ENCODE measurements at regions not wholly inside any gene's neighbourhood (a gene's known extent, or its start where the extent isn't known, plus 50 kb on each side); places are given as distances from the start of the nearest gene placed in this dataset.
A peak's percentile ranks its signal among the peaks of the same experiment; 100 is the strongest.

DNA sequence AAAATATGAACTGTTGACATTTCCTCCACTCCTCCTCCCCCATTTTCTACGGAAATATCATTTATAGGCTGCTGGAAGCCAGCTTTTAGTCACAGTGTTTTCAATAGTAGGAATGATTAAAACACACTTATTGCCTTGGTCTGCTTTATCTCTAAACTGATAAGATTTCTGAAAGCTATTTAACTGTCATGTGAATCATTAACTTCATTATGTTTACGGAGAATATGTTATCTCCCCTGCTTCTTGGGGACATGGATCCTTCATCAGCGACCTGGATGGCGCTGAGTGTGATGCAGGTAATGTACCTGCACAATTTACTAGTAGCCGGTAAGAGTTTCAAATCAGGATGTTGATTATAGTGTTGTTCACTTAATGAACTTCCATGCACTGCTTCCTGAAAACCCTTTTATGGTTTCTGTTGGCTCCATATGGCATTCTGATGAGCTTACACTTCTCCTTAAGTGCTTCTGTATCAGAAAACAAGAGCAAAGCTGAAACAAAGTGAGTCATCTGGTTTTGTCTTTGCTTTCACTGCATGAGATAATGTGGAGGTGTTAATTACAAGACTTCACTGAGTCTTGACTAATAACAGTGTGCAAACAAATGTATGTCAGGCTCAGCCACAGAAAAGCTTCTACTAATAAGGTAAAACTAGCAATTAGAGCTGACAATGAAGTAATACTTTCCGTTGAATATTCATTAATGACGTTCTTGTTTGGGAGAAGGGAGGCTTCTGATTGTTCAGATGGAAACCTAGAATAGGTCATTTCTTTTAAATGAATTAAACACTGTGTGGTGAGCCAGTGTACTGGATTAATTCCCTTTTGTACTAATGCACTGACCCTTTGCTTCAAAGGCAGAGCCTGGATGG lies 162.4 kb upstream of the ZNF608 start (continued):
- TF ChIP-seq NFXL1 (IDR thresholded peaks at IDR 0.05; ENCODE audit: borderline replicate concordance) (no peak), SUPT20H (IDR thresholded peaks at IDR 0.05; ENCODE audit: borderline replicate concordance, control insufficient read depth, low read depth, low read length) (no peak), SIX5 (IDR thresholded peaks at IDR 0.05; ENCODE audit: low read depth, low read length, severe bottlenecking) (no peak), MYB (IDR thresholded peaks at IDR 0.05; ENCODE audit: borderline replicate concordance, low read depth, low read length) (no peak), ETV6 (conservative IDR thresholded peaks at IDR 0.05 in 1 of 2, IDR thresholded peaks at IDR 0.05 in 1 of 2; ENCODE audit: borderline replicate concordance in 1 of 2, low read depth in 1 of 2) (no peak; a peak in 1 of 4 replicates)
- TF ChIP-seq, protein P1, sequence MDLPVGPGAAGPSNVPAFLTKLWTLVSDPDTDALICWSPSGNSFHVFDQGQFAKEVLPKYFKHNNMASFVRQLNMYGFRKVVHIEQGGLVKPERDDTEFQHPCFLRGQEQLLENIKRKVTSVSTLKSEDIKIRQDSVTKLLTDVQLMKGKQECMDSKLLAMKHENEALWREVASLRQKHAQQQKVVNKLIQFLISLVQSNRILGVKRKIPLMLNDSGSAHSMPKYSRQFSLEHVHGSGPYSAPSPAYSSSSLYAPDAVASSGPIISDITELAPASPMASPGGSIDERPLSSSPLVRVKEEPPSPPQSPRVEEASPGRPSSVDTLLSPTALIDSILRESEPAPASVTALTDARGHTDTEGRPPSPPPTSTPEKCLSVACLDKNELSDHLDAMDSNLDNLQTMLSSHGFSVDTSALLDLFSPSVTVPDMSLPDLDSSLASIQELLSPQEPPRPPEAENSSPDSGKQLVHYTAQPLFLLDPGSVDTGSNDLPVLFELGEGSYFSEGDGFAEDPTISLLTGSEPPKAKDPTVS (IDR thresholded peaks at IDR 0.05; ENCODE audit: low read depth, low read length) = no peak

DNA sequence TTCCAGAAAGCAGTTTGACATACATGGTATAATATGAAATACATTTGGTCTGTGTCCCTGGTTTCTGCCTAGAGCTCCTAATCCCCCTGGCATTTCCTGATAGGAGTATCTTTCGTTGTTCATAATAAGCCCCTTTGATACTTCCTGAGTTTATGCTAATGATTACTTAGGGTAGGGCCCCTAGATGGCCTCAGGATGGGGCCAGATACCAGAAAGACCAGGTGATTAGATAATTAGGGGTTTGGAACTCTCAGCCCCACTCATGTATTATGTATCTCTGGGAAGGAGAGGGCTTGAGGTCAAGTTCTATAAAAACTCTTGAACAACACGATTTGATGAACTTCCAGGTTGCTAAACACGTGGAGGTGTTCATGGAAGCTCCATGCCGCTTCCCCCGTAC lies 163.3 kb upstream of the ZNF608 start:
- ATAC-seq (0 out of 3 replicates have a peak, but pooled peaks have one; percentile 2), FAIRE-seq (no peak), DNase-seq (ENCODE audit: low read depth, low spot score) (no peak)
- no TSS peak for BruUV-seq (replicated peaks)
- Histone ChIP-seq H3K27ac (ENCODE audit: control insufficient read depth, insufficient read depth) (no peak overlapping the region; the same call in 1 of the 2 replicates), H3K9ac (ENCODE audit: control insufficient read depth, insufficient read depth, low read length) (no peak overlapping the region), H2AFZ (ENCODE audit: control insufficient read depth, low read depth, low read length) (no peak overlapping the region), H3K79me2 (ENCODE audit: control insufficient read depth, insufficient read depth, low read length) (no peaks in the 10 kb centered on the region), H3K9me3 (replicated peaks; ENCODE audit: control insufficient read depth, insufficient read depth, low read length) (peaks cover 5% of the 10 kb centered on the region; the same call in 2 of the 3 replicates), H4K20me1 (ENCODE audit: control insufficient read depth, insufficient read depth) (no peaks in the 10 kb centered on the region), H3K27me3 (replicated peaks in 1 of 2; ENCODE audit: control insufficient read depth in 2 of 2, insufficient read depth in 2 of 2, low read length in 1 of 2) (no peaks in the 10 kb centered on the region), H3K4me2 (ENCODE audit: control insufficient read depth, insufficient read depth) (no peak overlapping the region), H3K4me3 (no peak overlapping the region), H3K4me1 (ENCODE audit: control insufficient read depth, insufficient read depth, low read length) (peaks cover 41% of the 10 kb centered on the region), H3K36me3 (ENCODE audit: control insufficient read depth in 2 of 2, insufficient read depth in 2 of 2, low read length in 1 of 2) (no peaks in the 10 kb centered on the region)
- TF ChIP-seq POLR2AphosphoS5 (IDR thresholded peaks at IDR 0.05; ENCODE audit: low read length) = peak; percentile 6; the same call in 1 of the 2 replicates
- peak; percentile 42; the same call in 1 of the 2 replicates for TF ChIP-seq RAD21 (IDR thresholded peaks at IDR 0.05; ENCODE audit: insufficient read depth, low read depth, low read length)
- no peak for TF ChIP-seq ZNF217 (IDR thresholded peaks at IDR 0.05)
- SMC1A ChIA-PET (ENCODE audit: uncharacterized antibody, unreplicated experiment) = interaction anchor here (0.8 to 7.4 kb wide), 20 partner anchors 11 to 311 kb away, joined by 3 to 166 read pairs (median 6); no protein-coding TSS in a partner anchor
- in situ Hi-C loops (cut with MboI) (loop anchor here (5.0 kb wide), 2 partner anchors 162 to 262 kb away; partner anchors contain the start of gene ZNF608), intact Hi-C loops (cut with micrococcal nuclease; ENCODE audit: unreplicated experiment) (loop anchor here (1.0 to 10.0 kb wide), 5 partner anchors 12 to 455 kb away; no protein-coding TSS in a partner anchor)
- CTCF ChIA-PET = interaction anchor here (1.1 to 5.4 kb wide), 6 partner anchors 11 to 161 kb away, joined by 3 to 34 read pairs (median 6); no protein-coding TSS in a partner anchor
- RAD21 ChIA-PET (ENCODE audit: unreplicated experiment) = interaction anchor here (0.8 to 7.9 kb wide), 13 partner anchors 7 to 413 kb away, joined by 4 to 190 read pairs (median 11); partner anchors contain the start of gene ZNF608
- POLR2A ChIA-PET = interaction anchor here (1.3 to 4.7 kb wide), 4 partner anchors 11 to 162 kb away, joined by 5 to 48 read pairs (median 11); partner anchors contain the start of gene ZNF608
- WGBS (ENCODE audit: insufficient coverage, insufficient replicate concordance, low lambda C conversion rate, missing lambda C conversion rate) = 79% methylated on average over 5 of the region's 5 CpGs

Data from GM12878 (cell line).